Retinal pigment epithelial cell (primary cell): ENCODE measurements at regions not wholly inside any gene's neighbourhood (a gene's known extent, or its start where the extent isn't known, plus 50 kb on each side); places are given as distances from the start of the nearest gene placed in this dataset.

Source experiments
- DNase-seq: peaks from one replicate; pipeline ENCODE4 v3.0.0-alpha.2; 2010; ENCODE audit warnings: low read depth
- H3K4me3 ChIP-seq: 2 replicates; pipeline ENCODE4 v1.5.1; 2011; ENCODE audit warnings: mild to moderate bottlenecking, low read length, control low read depth, moderate library complexity
- TF ChIP-seq, protein P1 (sequence below): conservative IDR thresholded peaks from 2 replicates; pipeline ENCODE4 v1.5.1; 2011; ENCODE audit warnings: low read depth, low read length, control low read depth, inconsistent platforms

DNA sequence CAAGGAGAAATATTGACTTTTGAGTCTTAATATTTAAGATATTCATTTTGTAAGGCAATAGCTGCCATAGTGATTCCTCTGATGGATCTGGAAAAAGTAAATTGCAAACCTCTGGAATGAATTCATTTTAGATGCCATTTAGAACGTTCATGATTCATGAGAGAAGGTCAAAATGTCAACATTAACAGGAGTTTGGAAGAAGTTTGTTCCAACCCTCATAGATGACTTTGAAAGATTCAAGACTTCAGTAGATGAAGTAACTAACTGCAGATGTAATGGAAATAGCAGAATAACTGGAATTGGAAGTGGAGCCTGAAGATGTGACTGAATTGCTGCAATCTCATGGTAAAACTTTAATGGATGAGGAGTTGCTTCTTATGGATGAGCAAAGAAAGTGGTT is 100.9 kb upstream of the CCN2 start:
- no peak for DNase-seq
- H3K4me3 ChIP-seq: no peak overlapping the region
- TF ChIP-seq, protein P1, sequence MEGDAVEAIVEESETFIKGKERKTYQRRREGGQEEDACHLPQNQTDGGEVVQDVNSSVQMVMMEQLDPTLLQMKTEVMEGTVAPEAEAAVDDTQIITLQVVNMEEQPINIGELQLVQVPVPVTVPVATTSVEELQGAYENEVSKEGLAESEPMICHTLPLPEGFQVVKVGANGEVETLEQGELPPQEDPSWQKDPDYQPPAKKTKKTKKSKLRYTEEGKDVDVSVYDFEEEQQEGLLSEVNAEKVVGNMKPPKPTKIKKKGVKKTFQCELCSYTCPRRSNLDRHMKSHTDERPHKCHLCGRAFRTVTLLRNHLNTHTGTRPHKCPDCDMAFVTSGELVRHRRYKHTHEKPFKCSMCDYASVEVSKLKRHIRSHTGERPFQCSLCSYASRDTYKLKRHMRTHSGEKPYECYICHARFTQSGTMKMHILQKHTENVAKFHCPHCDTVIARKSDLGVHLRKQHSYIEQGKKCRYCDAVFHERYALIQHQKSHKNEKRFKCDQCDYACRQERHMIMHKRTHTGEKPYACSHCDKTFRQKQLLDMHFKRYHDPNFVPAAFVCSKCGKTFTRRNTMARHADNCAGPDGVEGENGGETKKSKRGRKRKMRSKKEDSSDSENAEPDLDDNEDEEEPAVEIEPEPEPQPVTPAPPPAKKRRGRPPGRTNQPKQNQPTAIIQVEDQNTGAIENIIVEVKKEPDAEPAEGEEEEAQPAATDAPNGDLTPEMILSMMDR: no peak

- DNase-seq: no peak
- TF ChIP-seq, protein P1: no peak
- H3K4me3 ChIP-seq: no peak overlapping the region
Observed at GRCh38 chr6:132045877-132046276, 94.7 kb upstream of the CCN2 start.

- DNase-seq: no peak
- TF ChIP-seq, protein P1: no peak
- H3K4me3 ChIP-seq: no peak overlapping the region
Observed at GRCh38 chr6:132043148-132043547, 92.0 kb upstream of the CCN2 start.

DNA sequence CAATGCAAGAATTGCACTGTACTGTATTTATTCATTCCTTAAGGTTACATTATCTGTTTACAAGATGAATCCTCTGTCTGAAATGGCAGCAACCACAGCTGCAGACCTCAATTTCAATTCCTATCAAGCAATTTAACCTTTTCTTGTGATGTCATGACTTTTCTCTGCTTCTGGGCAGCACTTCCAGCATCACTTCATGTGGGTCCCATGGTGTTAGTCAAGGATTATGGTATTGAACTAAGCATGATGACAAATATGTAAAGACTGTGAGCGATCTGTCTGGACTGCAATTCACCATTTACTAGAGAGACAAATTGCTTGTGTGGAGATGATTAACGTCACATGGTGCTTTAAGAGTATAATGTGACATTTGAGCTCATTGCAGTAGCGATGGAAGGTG is 90.5 kb upstream of the CCN2 start:
- DNase-seq: peak; percentile 67
- TF ChIP-seq, protein P1: no peak
- no peak overlapping the region for H3K4me3 ChIP-seq

DNA sequence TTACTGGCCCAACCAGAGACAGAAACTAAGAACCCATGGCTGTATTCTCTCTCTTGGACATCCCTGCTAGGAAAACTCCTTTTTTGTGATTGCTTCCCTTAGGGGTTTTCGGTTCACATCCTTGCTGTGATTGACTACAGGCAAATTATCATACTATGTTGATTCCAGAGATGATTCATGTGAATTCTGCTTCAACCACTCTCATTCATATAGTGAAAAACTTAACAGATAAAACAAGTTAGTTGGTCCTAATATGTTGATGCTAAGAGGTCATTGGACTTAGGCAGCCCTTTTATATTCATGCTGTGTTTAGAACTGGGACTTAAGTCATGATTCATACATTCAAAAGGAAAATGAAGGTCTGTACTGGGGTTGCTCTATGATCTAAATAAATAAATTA is 76.9 kb upstream of the CCN2 start:
- DNase-seq: no peak
- TF ChIP-seq, protein P1: no peak
- H3K4me3 ChIP-seq: no peak overlapping the region

- no peak overlapping the region for H3K4me3 ChIP-seq
- TF ChIP-seq, protein P1: no peak
- no peak for DNase-seq
Observed at GRCh38 chr6:132025468-132025867, 74.3 kb upstream of the CCN2 start.

DNA sequence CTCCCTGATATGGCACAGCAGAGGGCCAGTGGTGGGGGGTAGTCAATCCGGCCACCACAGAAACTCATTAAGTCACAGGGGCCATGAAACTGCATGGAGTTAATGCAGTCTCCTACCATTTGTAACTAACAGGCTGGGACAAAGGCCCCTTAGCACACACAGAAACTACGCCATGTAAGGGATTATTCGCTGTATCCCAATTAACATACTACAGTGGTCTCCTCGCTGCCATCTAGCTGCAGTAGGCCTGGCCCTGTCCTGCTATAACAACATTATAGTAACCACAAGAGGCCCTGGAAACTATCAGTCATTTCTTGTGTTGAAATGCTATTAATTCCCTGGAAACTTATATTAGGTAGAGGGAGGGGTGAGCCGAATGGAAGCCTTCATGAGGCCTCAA is 72.3 kb upstream of the CCN2 start:
- DNase-seq: no peak
- TF ChIP-seq, protein P1: no peak
- no peak overlapping the region for H3K4me3 ChIP-seq
